Neural progenitor cell (in vitro differentiated cells): ENCODE measurements at regions not wholly inside any gene's neighbourhood (a gene's known extent, or its start where the extent isn't known, plus 50 kb on each side); places are given as distances from the start of the nearest gene placed in this dataset.

Source experiments
- CTCF ChIP-seq: fragments of 200-600 bp; sonication (generic); IDR thresholded peaks from 2 replicates; pipeline ENCODE4 v1.5.1; 2017; ENCODE audit warnings: antibody characterized with exemption, mild to moderate bottlenecking
- EZH2 ChIP-seq: fragments of 200-600 bp; sonication (generic); IDR thresholded peaks from 2 replicates; pipeline ENCODE4 v1.6.1; 2017; ENCODE audit warnings: antibody characterized with exemption, mild to moderate bottlenecking, moderate library complexity

- TF ChIP-seq EZH2, result no peak
- TF ChIP-seq CTCF, result no peak
Observed at GRCh38 chr5:173669483-173669882, 53.0 kb upstream of the BOD1 start.
